SH-SY5Y (cell line): ENCODE measurements at regions not wholly inside any gene's neighbourhood (a gene's known extent, or its start where the extent isn't known, plus 50 kb on each side); places are given as distances from the start of the nearest gene placed in this dataset.

Experiments used
- GATA2 ChIP-seq: IDR thresholded peaks from 2 replicates; pipeline ENCODE4 v1.6.1; 2011; ENCODE audit warnings: mild to moderate bottlenecking, low read depth, low read length
- GATA3 ChIP-seq: IDR thresholded peaks from 2 replicates; pipeline ENCODE4 v1.6.1; 2011; ENCODE audit warnings: low read depth, mild to moderate bottlenecking, low read length, moderate library complexity

GRCh38 chr5:21574438-21574837, 1278.7 kb downstream of the CDH12 start:
- TF ChIP-seq GATA3 (no peak), GATA2 (no peak)
